Nephron progenitor cell (in vitro differentiated cells): ENCODE measurements at regions not wholly inside any gene's neighbourhood (a gene's known extent, or its start where the extent isn't known, plus 50 kb on each side); places are given as distances from the start of the nearest gene placed in this dataset.
A peak's percentile ranks its signal among the peaks of the same experiment; 100 is the strongest.

Experiments used
- DNase-seq: peaks from one replicate; pipeline ENCODE4 v3.0.0; 2021
- H3K27ac Mint-ChIP-seq: 2 replicates; pipeline ENCODE4 v1.8.0; 2021; ENCODE audit warnings: mild to moderate bottlenecking, moderate library complexity, mixed read lengths
- H3K27me3 Mint-ChIP-seq: 2 replicates; pipeline ENCODE4 v1.8.0; 2021; ENCODE audit warnings: mild to moderate bottlenecking, low read depth, mixed read lengths; ENCODE audit not compliant: poor library complexity
- H3K36me3 Mint-ChIP-seq: 2 replicates; pipeline ENCODE4 v1.8.0; 2021; ENCODE audit warnings: low read depth, mixed read lengths
- H3K4me1 Mint-ChIP-seq: 2 replicates; pipeline ENCODE4 v1.8.0; 2021; ENCODE audit warnings: mixed read lengths
- H3K4me3 Mint-ChIP-seq: 2 replicates; pipeline ENCODE4 v1.8.0; 2021; ENCODE audit warnings: mild to moderate bottlenecking, moderate library complexity, mixed read lengths
- H3K9me3 Mint-ChIP-seq: 2 replicates; pipeline ENCODE4 v1.8.0; 2021; ENCODE audit warnings: mild to moderate bottlenecking, moderate library complexity, mixed read lengths
- TF ChIP-seq, protein P1 (sequence below): fragments of 200-600 bp; sonication (generic); IDR thresholded peaks from 2 replicates; pipeline ENCODE4 v1.5.0; 2021; ENCODE audit warnings: antibody characterized with exemption

DNA sequence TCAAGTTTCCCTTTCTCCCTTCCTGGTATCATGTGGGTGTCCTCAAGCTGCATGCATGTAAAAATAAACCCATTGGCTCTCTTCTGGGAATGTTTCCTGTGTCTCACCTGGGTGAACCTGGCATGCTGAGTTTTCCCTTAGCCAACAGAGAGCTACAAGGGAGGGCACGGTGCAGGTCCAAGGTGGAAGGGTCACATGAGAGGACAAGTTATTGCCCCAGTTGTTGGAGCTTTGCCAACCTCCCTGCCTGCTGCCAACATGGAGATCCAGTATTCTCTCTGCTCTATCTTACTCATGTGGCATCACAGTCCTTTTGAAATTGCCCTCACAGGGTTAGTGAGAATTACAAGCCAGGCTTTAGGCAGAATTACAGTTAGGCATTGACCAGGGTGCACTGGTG is 196.1 kb upstream of the GYPA start:
- TF ChIP-seq, protein P1, sequence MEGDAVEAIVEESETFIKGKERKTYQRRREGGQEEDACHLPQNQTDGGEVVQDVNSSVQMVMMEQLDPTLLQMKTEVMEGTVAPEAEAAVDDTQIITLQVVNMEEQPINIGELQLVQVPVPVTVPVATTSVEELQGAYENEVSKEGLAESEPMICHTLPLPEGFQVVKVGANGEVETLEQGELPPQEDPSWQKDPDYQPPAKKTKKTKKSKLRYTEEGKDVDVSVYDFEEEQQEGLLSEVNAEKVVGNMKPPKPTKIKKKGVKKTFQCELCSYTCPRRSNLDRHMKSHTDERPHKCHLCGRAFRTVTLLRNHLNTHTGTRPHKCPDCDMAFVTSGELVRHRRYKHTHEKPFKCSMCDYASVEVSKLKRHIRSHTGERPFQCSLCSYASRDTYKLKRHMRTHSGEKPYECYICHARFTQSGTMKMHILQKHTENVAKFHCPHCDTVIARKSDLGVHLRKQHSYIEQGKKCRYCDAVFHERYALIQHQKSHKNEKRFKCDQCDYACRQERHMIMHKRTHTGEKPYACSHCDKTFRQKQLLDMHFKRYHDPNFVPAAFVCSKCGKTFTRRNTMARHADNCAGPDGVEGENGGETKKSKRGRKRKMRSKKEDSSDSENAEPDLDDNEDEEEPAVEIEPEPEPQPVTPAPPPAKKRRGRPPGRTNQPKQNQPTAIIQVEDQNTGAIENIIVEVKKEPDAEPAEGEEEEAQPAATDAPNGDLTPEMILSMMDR = no peak
- H3K9me3 Mint-ChIP-seq = peaks cover 3% of the 10 kb centered on the region
- DNase-seq = no peak
- no peak overlapping the region for H3K4me3 Mint-ChIP-seq
- H3K36me3 Mint-ChIP-seq = no peaks in the 10 kb centered on the region
- no peak overlapping the region for H3K27ac Mint-ChIP-seq
- H3K4me1 Mint-ChIP-seq = no peaks in the 10 kb centered on the region
- H3K27me3 Mint-ChIP-seq = peaks cover 3% of the 10 kb centered on the region

DNA sequence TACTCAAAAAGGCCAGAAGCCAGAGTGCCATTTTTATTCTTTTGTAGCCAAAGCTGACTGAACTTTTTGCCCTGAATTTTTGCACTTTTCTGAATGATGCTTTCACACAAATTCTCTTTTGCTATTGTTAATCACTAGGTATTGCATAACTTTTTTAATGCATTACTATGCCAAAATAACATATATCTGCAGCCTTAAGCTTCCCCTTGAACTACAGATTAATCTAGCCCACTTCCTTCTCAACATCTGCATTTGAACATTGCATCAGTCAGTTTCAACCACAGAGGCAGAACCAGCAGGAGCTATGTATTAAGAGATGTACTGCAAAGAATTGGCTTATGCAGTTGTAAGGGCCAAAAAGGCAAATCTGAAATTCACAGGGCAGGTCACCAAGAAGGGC is 197.6 kb upstream of the GYPA start:
- TF ChIP-seq, protein P1 = no peak
- Mint-ChIP-seq H3K27ac (no peak overlapping the region), H3K36me3 (no peaks in the 10 kb centered on the region), H3K4me1 (no peaks in the 10 kb centered on the region), H3K9me3 (peaks cover 3% of the 10 kb centered on the region), H3K4me3 (no peak overlapping the region), H3K27me3 (peaks cover 3% of the 10 kb centered on the region)
- DNase-seq = no peak

DNA sequence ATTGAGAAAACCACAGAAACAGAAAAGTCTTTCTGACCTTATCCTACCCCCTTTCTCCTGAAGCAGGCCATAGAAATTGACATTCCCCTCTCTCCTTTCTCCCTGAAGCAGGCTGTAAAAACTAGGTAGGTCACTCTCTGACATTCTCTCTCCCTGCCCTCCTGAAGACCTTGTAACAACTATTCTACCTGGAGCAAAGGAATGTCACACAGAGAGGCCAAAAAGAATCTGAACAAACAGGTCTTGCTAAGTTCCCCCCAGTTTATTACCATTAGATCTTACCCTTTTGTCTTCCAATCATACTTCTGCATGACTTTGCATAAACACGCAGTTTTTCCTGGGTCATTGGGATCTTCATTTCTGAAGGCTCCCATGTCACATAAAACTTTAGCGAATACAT is 198.3 kb upstream of the GYPA start:
- H3K27me3 Mint-ChIP-seq = peaks cover 3% of the 10 kb centered on the region
- H3K27ac Mint-ChIP-seq = peak overlapping the region; percentile 41
- H3K9me3 Mint-ChIP-seq = peaks cover 3% of the 10 kb centered on the region
- no peak overlapping the region for H3K4me3 Mint-ChIP-seq
- no peak for DNase-seq
- no peaks in the 10 kb centered on the region for H3K4me1 Mint-ChIP-seq
- H3K36me3 Mint-ChIP-seq = no peaks in the 10 kb centered on the region
- TF ChIP-seq, protein P1 = no peak

DNA sequence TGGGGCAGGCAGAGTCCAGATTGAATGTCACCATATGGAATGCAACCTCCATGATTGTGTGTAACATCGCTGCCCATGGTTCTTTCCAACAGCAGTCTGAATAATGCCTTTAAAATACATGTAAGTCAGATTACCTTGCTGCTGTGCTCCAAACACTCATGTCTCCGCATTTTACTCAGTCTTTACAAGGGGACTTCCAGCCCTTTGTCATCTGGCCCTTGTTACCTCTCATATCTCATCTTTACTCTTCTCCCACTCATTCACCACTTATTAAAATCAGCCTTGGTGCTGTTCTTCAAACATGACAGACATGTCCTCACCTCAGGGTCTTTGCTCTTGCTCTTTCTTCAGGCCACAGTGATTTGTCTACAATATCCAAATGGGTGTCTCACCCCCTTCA is 200.4 kb upstream of the GYPA start:
- H3K4me3 Mint-ChIP-seq = no peak overlapping the region
- H3K27me3 Mint-ChIP-seq = no peaks in the 10 kb centered on the region

DNA sequence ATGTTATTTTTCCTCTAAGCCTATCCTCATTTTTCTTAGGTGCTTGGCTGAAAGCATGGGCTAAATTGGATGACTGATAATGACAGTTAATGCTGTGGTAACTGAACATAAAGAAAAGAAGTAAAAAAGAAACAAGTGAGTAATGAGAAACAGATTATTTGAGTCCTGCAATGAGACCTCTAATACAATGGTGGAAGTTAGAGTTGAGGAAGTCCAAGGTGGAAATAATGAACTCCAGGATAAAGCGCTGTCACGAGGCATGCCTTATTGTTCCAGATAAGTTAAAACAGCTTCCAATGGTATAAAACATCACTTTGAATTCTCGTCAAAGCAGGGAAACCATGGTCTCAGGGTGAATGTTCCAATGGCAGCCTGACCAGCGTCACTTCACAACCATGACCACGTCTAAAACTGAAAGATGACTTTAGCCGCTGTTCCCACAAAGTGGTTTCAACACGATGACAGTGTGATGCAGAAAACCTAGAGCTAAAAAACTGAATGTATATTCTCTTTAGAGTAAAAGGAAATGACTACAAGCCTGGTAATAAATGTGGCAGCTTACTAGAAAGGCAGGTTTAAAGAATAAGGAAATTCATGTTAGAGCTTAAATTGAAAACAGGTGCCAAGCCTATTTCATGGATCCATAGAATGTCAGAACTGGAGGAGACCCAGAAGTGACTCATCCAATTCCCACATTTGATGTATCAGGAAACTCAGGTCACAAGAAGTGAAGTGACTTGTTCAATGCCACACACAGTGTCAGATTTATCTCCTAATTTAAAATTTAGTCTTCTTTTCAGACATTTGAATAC is 202.6 kb upstream of the GYPA start:
- Mint-ChIP-seq H3K4me1 (no peaks in the 10 kb centered on the region), H3K27ac (no peak overlapping the region), H3K4me3 (no peak overlapping the region), H3K27me3 (no peaks in the 10 kb centered on the region), H3K36me3 (no peaks in the 10 kb centered on the region), H3K9me3 (peaks cover 3% of the 10 kb centered on the region)
- no peak for DNase-seq
- TF ChIP-seq, protein P1 = no peak

More for the DNA sequence above, 200.4 kb upstream of the GYPA start:
- H3K27ac Mint-ChIP-seq = no peak overlapping the region
- no peaks in the 10 kb centered on the region for H3K36me3 Mint-ChIP-seq
- no peaks in the 10 kb centered on the region for H3K4me1 Mint-ChIP-seq
- TF ChIP-seq, protein P1 = no peak
- DNase-seq = no peak
- peaks cover 3% of the 10 kb centered on the region for H3K9me3 Mint-ChIP-seq

DNA sequence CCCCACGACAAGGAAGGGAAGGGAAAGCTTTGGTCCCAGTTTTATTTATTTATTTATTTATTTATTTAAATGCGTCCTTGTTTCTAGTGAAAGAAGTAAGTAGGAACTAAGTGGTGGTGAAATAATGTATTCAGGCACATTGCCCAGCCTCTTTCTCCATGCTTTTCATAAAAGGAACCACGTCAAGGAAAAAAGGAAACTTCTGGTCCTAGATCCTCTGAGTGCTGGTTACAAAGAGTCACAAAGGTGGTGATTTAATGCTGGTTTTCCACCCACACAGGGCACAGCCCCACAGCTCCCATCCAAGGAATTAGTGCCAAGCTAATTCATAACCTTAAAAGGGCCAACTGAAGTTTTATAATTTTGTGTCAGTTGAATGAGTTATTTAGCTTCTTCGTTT is 206.6 kb upstream of the GYPA start:
- H3K36me3 Mint-ChIP-seq = no peaks in the 10 kb centered on the region
- H3K9me3 Mint-ChIP-seq = no peaks in the 10 kb centered on the region
- no peaks in the 10 kb centered on the region for H3K27me3 Mint-ChIP-seq
- TF ChIP-seq, protein P1 = no peak
- H3K4me3 Mint-ChIP-seq = no peak overlapping the region
- H3K4me1 Mint-ChIP-seq = no peaks in the 10 kb centered on the region
- no peak for DNase-seq
- H3K27ac Mint-ChIP-seq = no peak overlapping the region
